IMR-90 (cell line): ENCODE measurements at regions not wholly inside any gene's neighbourhood (a gene's known extent, or its start where the extent isn't known, plus 50 kb on each side); places are given as distances from the start of the nearest gene placed in this dataset.

ENCODE experiments used
- ATAC-seq: fragments of 200-7000 bp; cut with Tn5 transposase; 2 replicates; pipeline ENCODE4 v1.9.1; 2020; ENCODE audit warnings: low read depth, mild to moderate bottlenecking, moderate library complexity
- BruUV-seq: library from RNA; stranded (reverse); fragments of 400-500 nt; replicated peaks from 2 replicates; lab custom pipeline; 2021; lab: Mats Ljungman, UMichigan
- CTCF ChIA-PET: fragments of 300-600 bp; formaldehyde crosslinking; extraction: SDS; loops from one replicate; lab custom pipeline; 2021; ENCODE audit warnings: antibody characterized with exemption; lab: Yijun Ruan, JAX
- POLR2A ChIA-PET: fragments of 300-600 bp; sonication (Branson Sonifier 250); formaldehyde crosslinking; loops from one replicate; lab custom pipeline; 2022; ENCODE audit warnings: antibody characterized with exemption; ENCODE audit not compliant: unreplicated experiment; lab: Charles Lee
- DNase-seq: peaks from one replicate; pipeline ENCODE4 v3.0.0; 2013
- H2AFZ ChIP-seq: replicated peaks from 2 replicates; pipeline ENCODE3; 2013; ENCODE audit warnings: low read length, mild to moderate bottlenecking; ENCODE audit not compliant: poor library complexity
- H2AK5ac ChIP-seq: 2 replicates; pipeline ENCODE4 v1.6.1; 2013; ENCODE audit warnings: low read depth, low read length, inconsistent platforms
- H2AK9ac ChIP-seq: replicated peaks from 2 replicates; pipeline ENCODE3; 2013; ENCODE audit warnings: mild to moderate bottlenecking, low read depth, low read length, moderate library complexity; ENCODE audit not compliant: poor library complexity
- H2BK120ac ChIP-seq: 2 replicates; pipeline ENCODE4 v1.6.1; 2013; ENCODE audit warnings: low read depth, low read length, inconsistent platforms
- H2BK15ac ChIP-seq: 3 replicates; pipeline ENCODE4 v1.6.1; 2013; ENCODE audit warnings: low read depth, low read length, inconsistent platforms
- H2BK20ac ChIP-seq: 2 replicates; pipeline ENCODE4 v1.6.1; 2013; ENCODE audit warnings: low read depth, mild to moderate bottlenecking, inconsistent platforms, low read length, moderate library complexity
- H2BK5ac ChIP-seq: 2 replicates; pipeline ENCODE4 v1.6.1; 2013; ENCODE audit warnings: mild to moderate bottlenecking, low read depth, low read length, inconsistent platforms; ENCODE audit not compliant: poor library complexity, severe bottlenecking
- H3K14ac ChIP-seq: replicated peaks from 2 replicates; pipeline ENCODE4 v1.6.1; 2013; ENCODE audit warnings: low read depth, low read length, inconsistent platforms
- H3K18ac ChIP-seq: 2 replicates; pipeline ENCODE4 v1.6.1; 2013; ENCODE audit warnings: low read depth, low read length, control low read depth
- H3K23ac ChIP-seq: 2 replicates; pipeline ENCODE4 v1.6.1; 2013; ENCODE audit warnings: low read depth, low read length, inconsistent platforms
- H3K27ac ChIP-seq: 2 replicates; pipeline ENCODE4 v1.5.1; 2013; ENCODE audit warnings: mild to moderate bottlenecking, control low read depth, low read length; ENCODE audit not compliant: insufficient read depth
- H3K27me3 ChIP-seq: 2 replicates; pipeline ENCODE4 v1.6.1; 2013; ENCODE audit warnings: low read length; ENCODE audit not compliant: control insufficient read depth, insufficient read depth
- H3K36me3 ChIP-seq: 2 replicates; pipeline ENCODE4 v1.6.1; 2013; ENCODE audit warnings: low read length, mixed read lengths; ENCODE audit not compliant: control insufficient read depth, insufficient read depth
- H3K4ac ChIP-seq: 2 replicates; pipeline ENCODE4 v1.6.1; 2013; ENCODE audit warnings: low read depth, low read length, inconsistent platforms
- H3K4me1 ChIP-seq: 2 replicates; pipeline ENCODE4 v1.6.1; 2013; ENCODE audit warnings: low read length, mixed read lengths; ENCODE audit not compliant: control insufficient read depth, insufficient read depth
- H3K4me2 ChIP-seq: 2 replicates; pipeline ENCODE4 v1.6.1; 2013; ENCODE audit warnings: low read depth, mild to moderate bottlenecking, control low read depth, low read length, moderate library complexity
- H3K4me3 ChIP-seq: 2 replicates; pipeline ENCODE4 v1.5.1; 2013; ENCODE audit warnings: low read depth, mild to moderate bottlenecking, control low read depth, low read length, moderate library complexity; ENCODE audit not compliant: insufficient read depth
- H3K56ac ChIP-seq: 2 replicates; pipeline ENCODE4 v1.6.1; 2013; ENCODE audit warnings: low read length, inconsistent platforms; ENCODE audit not compliant: insufficient read depth; ENCODE audit errors: extremely low read depth
- H3K79me1 ChIP-seq, 2 experiments: 2 replicates each; pipeline ENCODE4 v1.6.1; 2013; ENCODE audit warnings: low read length in 2 of 2, inconsistent platforms in 1 of 2, low read depth in 1 of 2
- H3K9ac ChIP-seq: 2 replicates; pipeline ENCODE4 v1.6.1; 2013; ENCODE audit warnings: low read depth, low read length, control low read depth
- H3K9me1 ChIP-seq: 2 replicates; pipeline ENCODE4 v1.6.1; 2013; ENCODE audit warnings: low read length, inconsistent platforms; ENCODE audit not compliant: insufficient read depth
- H3K9me3 ChIP-seq: 2 replicates; pipeline ENCODE4 v1.6.1; 2013; ENCODE audit warnings: low read length; ENCODE audit not compliant: control insufficient read depth, insufficient read depth
- H4K20me1 ChIP-seq: 2 replicates; pipeline ENCODE4 v1.6.1; 2013; ENCODE audit warnings: low read length, inconsistent platforms; ENCODE audit not compliant: insufficient read depth
- H4K5ac ChIP-seq: 2 replicates; pipeline ENCODE4 v1.6.1; 2013; ENCODE audit warnings: mild to moderate bottlenecking, low read depth, low read length, control low read depth
- H4K8ac ChIP-seq, 2 experiments: 2 replicates each; pipeline ENCODE4 v1.6.1; 2013; ENCODE audit warnings: low read depth in 2 of 2, low read length in 2 of 2, control low read depth in 1 of 2, inconsistent platforms in 1 of 2
- H4K91ac ChIP-seq: 2 replicates; pipeline ENCODE4 v1.6.1; 2013; ENCODE audit warnings: low read depth, low read length, inconsistent platforms; ENCODE audit not compliant: insufficient read depth
- BHLHE40 ChIP-seq: fragments of 150-350 bp; IDR thresholded peaks from 2 replicates; pipeline ENCODE4 v1.6.1; 2016; ENCODE audit warnings: mild to moderate bottlenecking, low read depth, low read length
- FOS ChIP-seq: fragments of 150-350 bp; IDR thresholded peaks from 2 replicates; pipeline ENCODE4 v1.6.1; 2016; ENCODE audit warnings: low read depth, low read length
- MAZ ChIP-seq: IDR thresholded peaks from 2 replicates; pipeline ENCODE4 v1.6.1; 2012; ENCODE audit warnings: low read depth, mild to moderate bottlenecking, low read length, improper control_type of control experiment, moderate library complexity, borderline replicate concordance
- MXI1 ChIP-seq: IDR thresholded peaks from 2 replicates; pipeline ENCODE4 v1.6.1; 2012; ENCODE audit warnings: low read depth, mild to moderate bottlenecking, low read length, moderate library complexity, borderline replicate concordance
- NFE2L2 ChIP-seq: fragments of 150-350 bp; IDR thresholded peaks from 2 replicates; pipeline ENCODE4 v1.6.1; 2016; ENCODE audit warnings: low read depth, mild to moderate bottlenecking, low read length
- RCOR1 ChIP-seq: IDR thresholded peaks from 2 replicates; pipeline ENCODE4 v1.6.1; 2012; ENCODE audit warnings: mild to moderate bottlenecking, low read length, improper control_type of control experiment; ENCODE audit not compliant: insufficient replicate concordance
- RFX5 ChIP-seq: IDR thresholded peaks from 2 replicates; pipeline ENCODE4 v1.8.0; 2012; ENCODE audit warnings: low read depth, mild to moderate bottlenecking, low read length, moderate library complexity
- USF2 ChIP-seq: fragments of 150-350 bp; IDR thresholded peaks from 2 replicates; pipeline ENCODE4 v1.6.1; 2017; ENCODE audit warnings: mild to moderate bottlenecking, antibody characterized with exemption, low read length, low read depth
- dilution Hi-C: fragments of 300-500 bp; cut with HindIII; formaldehyde crosslinking; loops from one replicate; pipeline ENCODE4 v1.14.3; 2018; ENCODE audit warnings: low sequenced_read_pairs; ENCODE audit not compliant: unreplicated experiment
- in situ Hi-C: fragments of 300-500 bp; cut with MboI; formaldehyde crosslinking; loops from 3 replicates; pipeline ENCODE4 v1.14.3; 2019; ENCODE audit warnings: low sequenced_read_pairs, inconsistent platforms, mixed read lengths
- intact Hi-C: fragments of 100-400 bp; cut with micrococcal nuclease; formaldehyde crosslinking; loops from 2 replicates; pipeline ENCODE4 v1.10.0; 2022
- TF ChIP-seq, protein P1 (sequence below): fragments of 150-350 bp; IDR thresholded peaks from 2 replicates; pipeline ENCODE4 v1.6.1; 2016; ENCODE audit warnings: low read depth, mild to moderate bottlenecking, low read length, moderate library complexity, borderline replicate concordance

DNA sequence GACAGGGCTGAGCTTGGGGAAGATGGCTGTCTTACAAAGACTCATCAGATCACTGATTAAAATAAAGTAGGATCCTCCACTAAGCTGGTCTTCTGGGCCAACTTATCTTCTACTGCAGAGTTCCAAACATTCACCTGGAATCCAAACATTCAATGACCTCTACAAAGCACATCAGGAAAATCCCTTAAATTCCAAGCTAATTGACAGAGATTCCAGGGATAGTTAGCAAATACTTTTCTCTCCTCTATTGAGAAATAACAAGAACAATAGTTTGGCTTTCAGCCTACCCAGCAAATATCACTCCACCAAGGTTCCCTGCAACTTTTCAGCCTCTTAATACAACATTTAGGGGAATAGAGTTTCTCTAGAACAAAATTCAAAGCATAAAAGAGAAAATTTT lies 140.6 kb upstream of the LIFR start:
- no peak overlapping the region for H3K23ac ChIP-seq
- CTCF ChIA-PET = no interaction called here
- no peak overlapping the region for H2BK5ac ChIP-seq
- H3K4me1 ChIP-seq = peaks cover 6% of the 10 kb centered on the region; the same call in 1 of the 2 replicates
- dilution Hi-C loops (no loop called here), in situ Hi-C loops (no loop called here), intact Hi-C loops (no loop called here)
- no peak overlapping the region for H2AFZ ChIP-seq
- H3K4me3 ChIP-seq = no peak overlapping the region
- no peaks in the 10 kb centered on the region for H4K20me1 ChIP-seq
- no peaks in the 10 kb centered on the region for H3K36me3 ChIP-seq
- no peak overlapping the region for H3K14ac ChIP-seq
- H2BK20ac ChIP-seq = no peak overlapping the region
- no peaks in the 10 kb centered on the region for H3K9me3 ChIP-seq
- no TSS peak for BruUV-seq
- TF ChIP-seq BHLHE40 (no peak), NFE2L2 (no peak), FOS (no peak), USF2 (no peak), RCOR1 (no peak), RFX5 (no peak), MXI1 (no peak), MAZ (no peak)
- TF ChIP-seq, protein P1, sequence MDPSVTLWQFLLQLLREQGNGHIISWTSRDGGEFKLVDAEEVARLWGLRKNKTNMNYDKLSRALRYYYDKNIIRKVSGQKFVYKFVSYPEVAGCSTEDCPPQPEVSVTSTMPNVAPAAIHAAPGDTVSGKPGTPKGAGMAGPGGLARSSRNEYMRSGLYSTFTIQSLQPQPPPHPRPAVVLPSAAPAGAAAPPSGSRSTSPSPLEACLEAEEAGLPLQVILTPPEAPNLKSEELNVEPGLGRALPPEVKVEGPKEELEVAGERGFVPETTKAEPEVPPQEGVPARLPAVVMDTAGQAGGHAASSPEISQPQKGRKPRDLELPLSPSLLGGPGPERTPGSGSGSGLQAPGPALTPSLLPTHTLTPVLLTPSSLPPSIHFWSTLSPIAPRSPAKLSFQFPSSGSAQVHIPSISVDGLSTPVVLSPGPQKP = no peak
- H3K9ac ChIP-seq = no peak overlapping the region
- H3K4ac ChIP-seq = no peak overlapping the region
- no peaks in the 10 kb centered on the region for H3K9me1 ChIP-seq
- no peaks in the 10 kb centered on the region; the same call in none of the 2 replicates for H3K27me3 ChIP-seq
- no peak overlapping the region for H4K8ac ChIP-seq
- H2BK15ac ChIP-seq = no peak overlapping the region
- no peak; the same call in 1 of the 2 replicates for ATAC-seq
- no peak overlapping the region for H2AK9ac ChIP-seq
- H3K27ac ChIP-seq = no peak overlapping the region
- H4K5ac ChIP-seq = no peak overlapping the region
- H3K18ac ChIP-seq = no peak overlapping the region
- no peak overlapping the region for H2BK120ac ChIP-seq
- H4K91ac ChIP-seq = no peak overlapping the region
- no peak overlapping the region for H2AK5ac ChIP-seq
- POLR2A ChIA-PET = no interaction called here
- H3K4me2 ChIP-seq = no peak overlapping the region
- no peaks in the 10 kb centered on the region for H3K79me1 ChIP-seq
- H3K56ac ChIP-seq = no peak overlapping the region
- no peak for DNase-seq
